ENCODE measurements at regions not wholly inside any gene's neighbourhood (a gene's known extent, or its start where the extent isn't known, plus 50 kb on each side); places are given as distances from the start of the nearest gene placed in this dataset.

DNA sequence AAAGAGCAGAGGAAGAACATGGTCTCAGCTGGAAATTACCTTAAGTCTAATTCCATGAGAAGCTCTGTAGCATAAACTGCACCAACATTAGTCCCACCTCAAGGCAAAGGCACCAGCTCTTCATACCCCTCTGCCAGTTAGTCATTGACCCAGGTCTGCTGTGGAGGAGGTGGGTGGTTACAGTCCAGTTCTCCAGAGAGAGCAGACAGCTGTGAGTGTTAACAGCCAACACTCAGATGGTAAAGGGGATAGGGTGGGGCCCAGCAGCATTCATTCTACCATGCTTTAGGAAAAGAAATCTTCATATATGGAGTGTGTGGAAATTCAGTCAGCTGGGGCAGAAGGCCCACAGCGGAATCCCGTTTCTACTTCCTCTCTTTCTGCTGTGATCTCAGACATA lies 159.7 kb upstream of the FBXO11 start:
- Histone ChIP-seq H3K27ac (no peak overlapping the region), H3K27me3 (replicated peaks; ENCODE audit: insufficient read depth) (no peaks in the 10 kb centered on the region), H3K36me3 (no peaks in the 10 kb centered on the region), H3K4me1 (replicated peaks) (no peaks in the 10 kb centered on the region), H3K4me3 (no peak overlapping the region), H3K9me3 (no peaks in the 10 kb centered on the region)
- DNase-seq (ENCODE audit: low spot score), result no peak
- 87% methylated on average over 2 of the region's 2 CpGs for WGBS
- intact Hi-C loops (cut with DNase I), result no loop called here
- TF ChIP-seq POLR2AphosphoS5 (IDR thresholded peaks at IDR 0.05) (no peak), CTCF (IDR thresholded peaks at IDR 0.05) (no peak), POLR2A (IDR thresholded peaks at IDR 0.05) (no peak)

- intact Hi-C loops (cut with DNase I), result no loop called here
- no peaks in the 10 kb centered on the region for H3K4me1 ChIP-seq (replicated peaks)
- TF ChIP-seq CTCF (IDR thresholded peaks at IDR 0.05), result no peak
- no peak for TF ChIP-seq POLR2A (IDR thresholded peaks at IDR 0.05)
- TF ChIP-seq POLR2AphosphoS5 (IDR thresholded peaks at IDR 0.05), result no peak
- no peak for DNase-seq (ENCODE audit: low spot score)
- no peak overlapping the region for H3K4me3 ChIP-seq
- no peaks in the 10 kb centered on the region for H3K9me3 ChIP-seq
- no peaks in the 10 kb centered on the region for H3K27me3 ChIP-seq (replicated peaks; ENCODE audit: insufficient read depth)
- no peak overlapping the region for H3K27ac ChIP-seq
- no peaks in the 10 kb centered on the region for H3K36me3 ChIP-seq
Observed at GRCh38 chr2:48069769-48070168, 163.5 kb upstream of the FBXO11 start.

DNA sequence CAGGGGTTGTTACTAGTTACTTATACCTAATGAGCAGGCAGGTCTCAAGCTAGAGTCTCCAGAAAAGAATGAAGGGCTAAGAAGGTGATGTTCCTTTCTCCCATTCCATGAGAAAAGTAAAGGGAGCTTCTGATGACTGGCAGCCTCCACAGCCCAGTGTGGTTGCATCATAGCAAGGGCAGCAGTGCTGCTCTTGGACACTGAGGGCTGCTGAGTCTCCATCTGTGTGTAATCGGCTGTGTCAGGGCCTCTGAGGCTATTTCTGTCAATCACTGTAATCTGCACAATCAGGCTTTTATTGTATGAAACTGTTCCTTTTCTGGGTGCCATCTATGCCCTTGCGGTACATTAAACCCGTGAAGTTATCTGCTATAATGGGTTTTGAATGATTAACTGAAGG lies 164.1 kb upstream of the FBXO11 start:
- intact Hi-C loops (cut with DNase I), result no loop called here
- Histone ChIP-seq H3K9me3 (no peaks in the 10 kb centered on the region), H3K4me3 (no peak overlapping the region), H3K36me3 (no peaks in the 10 kb centered on the region), H3K27me3 (replicated peaks; ENCODE audit: insufficient read depth) (no peaks in the 10 kb centered on the region), H3K4me1 (replicated peaks) (no peaks in the 10 kb centered on the region), H3K27ac (no peak overlapping the region)
- 75% methylated on average over 3 of the region's 3 CpGs for WGBS
- TF ChIP-seq POLR2AphosphoS5 (IDR thresholded peaks at IDR 0.05) (no peak), CTCF (IDR thresholded peaks at IDR 0.05) (no peak)
- DNase-seq (ENCODE audit: low spot score), result no peak

GRCh38 chr2:48072583-48072982 lies 166.3 kb upstream of the FBXO11 start:
- Histone ChIP-seq H3K4me1 (replicated peaks) (no peaks in the 10 kb centered on the region), H3K36me3 (no peaks in the 10 kb centered on the region), H3K27ac (no peak overlapping the region), H3K27me3 (replicated peaks; ENCODE audit: insufficient read depth) (no peaks in the 10 kb centered on the region), H3K9me3 (no peaks in the 10 kb centered on the region), H3K4me3 (no peak overlapping the region)
- 82% methylated on average over 5 of the region's 5 CpGs for whole genome bisulfite sequencing
- TF ChIP-seq CTCF (IDR thresholded peaks at IDR 0.05) (no peak), POLR2A (IDR thresholded peaks at IDR 0.05) (no peak)
- intact Hi-C loops (cut with DNase I), result no loop called here
- DNase-seq (ENCODE audit: low spot score), result no peak

DNA sequence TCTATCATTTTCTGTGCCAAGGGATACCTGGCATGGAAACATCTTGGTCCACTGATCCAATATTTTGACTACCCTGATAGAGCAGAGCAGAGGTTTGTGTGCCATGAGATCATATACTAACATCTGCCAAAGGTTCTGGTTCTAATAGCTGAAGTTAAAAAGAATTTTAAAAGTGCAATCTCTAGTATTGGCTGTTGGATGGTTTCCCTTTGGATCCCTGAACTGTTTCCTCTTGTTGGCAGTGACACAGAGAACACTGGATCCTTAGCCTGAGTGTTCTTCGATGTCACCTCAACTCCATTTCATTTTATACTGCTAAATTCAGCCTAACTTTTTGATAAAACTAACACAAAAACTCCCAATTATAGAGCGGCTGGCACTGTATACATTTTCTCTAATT lies 169.3 kb upstream of the FBXO11 start:
- intact Hi-C loops (cut with DNase I), result no loop called here
- TF ChIP-seq POLR2A (IDR thresholded peaks at IDR 0.05), result no peak
- TF ChIP-seq CTCF (IDR thresholded peaks at IDR 0.05), result no peak
- TF ChIP-seq POLR2AphosphoS5 (IDR thresholded peaks at IDR 0.05), result no peak
- DNase-seq (ENCODE audit: low spot score), result no peak
- H3K27me3 ChIP-seq (replicated peaks; ENCODE audit: insufficient read depth), result no peaks in the 10 kb centered on the region
- no peaks in the 10 kb centered on the region for H3K9me3 ChIP-seq
- WGBS, result 73% methylated on average over 2 of the region's 2 CpGs
- H3K36me3 ChIP-seq, result no peaks in the 10 kb centered on the region
- H3K4me3 ChIP-seq, result no peak overlapping the region
- no peak overlapping the region for H3K27ac ChIP-seq
- H3K4me1 ChIP-seq (replicated peaks), result no peaks in the 10 kb centered on the region

Measured in prostate gland (tissue), 2 donors.